ENCODE measurements at regions not wholly inside any gene's neighbourhood (a gene's known extent, or its start where the extent isn't known, plus 50 kb on each side); places are given as distances from the start of the nearest gene placed in this dataset.
A peak's percentile ranks its signal among the peaks of the same experiment; 100 is the strongest.
"Not testable (repeated sequence)": the region's sequence is repeated elsewhere in the genome, so short reads cannot be mapped to it uniquely, and the experiment has no call there.

DNA sequence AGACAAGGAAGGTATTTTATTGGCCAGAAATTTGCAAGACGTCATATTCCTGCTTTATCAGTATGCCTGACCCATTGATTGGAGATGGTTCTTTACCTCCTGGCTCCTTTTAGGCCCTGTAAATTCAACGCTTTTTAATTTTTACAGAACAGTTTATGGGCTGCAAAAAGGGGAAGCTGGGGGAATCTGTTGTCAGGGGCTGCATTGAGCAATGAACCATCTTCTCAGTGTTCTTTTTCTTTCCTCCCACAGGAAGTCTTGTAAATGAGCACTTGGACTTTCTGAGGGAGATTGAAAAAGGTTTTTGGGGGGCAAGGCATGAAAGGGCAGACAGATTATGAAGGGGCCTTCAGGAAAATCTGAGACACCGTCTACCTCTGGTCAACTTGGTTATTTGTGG is 503.6 kb upstream of the TNP1 start:
- no peak for DNase-seq

DNA sequence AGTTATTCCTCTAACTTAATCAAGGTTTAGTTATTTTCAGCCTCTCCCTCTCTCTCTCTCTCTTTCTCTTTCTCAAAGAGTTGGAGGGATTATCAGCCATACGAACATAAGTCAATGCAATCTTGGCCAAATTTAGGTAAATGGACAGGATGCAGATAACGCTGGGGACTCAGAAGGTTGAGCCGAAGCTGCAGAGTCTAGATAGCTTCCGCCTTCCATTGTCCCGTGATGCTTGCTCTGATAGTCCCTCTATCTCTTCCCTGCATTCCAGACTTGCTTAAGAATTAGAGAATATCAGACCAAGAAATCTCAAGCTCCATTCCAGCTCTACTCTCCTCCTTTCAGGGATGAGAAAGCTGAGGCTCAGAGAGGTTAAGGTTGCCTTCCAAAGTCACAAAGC is 502.8 kb upstream of the TNP1 start:
- DNase-seq, result no peak

DNA sequence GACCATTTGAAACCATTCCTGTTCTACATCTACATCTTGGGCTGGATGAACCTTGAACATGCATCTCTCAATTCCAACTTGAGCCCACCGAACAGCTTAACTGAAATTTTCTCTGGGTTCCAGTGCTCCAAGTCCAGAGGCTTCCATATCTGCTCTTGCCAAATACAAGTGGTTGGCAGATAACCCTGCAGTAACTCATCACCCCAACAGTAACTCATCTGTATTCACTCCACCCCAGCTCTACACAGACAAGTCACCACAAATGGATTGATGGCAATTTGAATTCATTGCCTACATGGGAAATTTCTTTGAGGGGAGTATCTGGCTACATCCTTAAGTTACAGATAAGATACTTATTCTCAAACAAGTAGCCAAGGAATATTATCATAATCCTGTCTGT is 502.4 kb upstream of the TNP1 start:
- no peak for DNase-seq

DNA sequence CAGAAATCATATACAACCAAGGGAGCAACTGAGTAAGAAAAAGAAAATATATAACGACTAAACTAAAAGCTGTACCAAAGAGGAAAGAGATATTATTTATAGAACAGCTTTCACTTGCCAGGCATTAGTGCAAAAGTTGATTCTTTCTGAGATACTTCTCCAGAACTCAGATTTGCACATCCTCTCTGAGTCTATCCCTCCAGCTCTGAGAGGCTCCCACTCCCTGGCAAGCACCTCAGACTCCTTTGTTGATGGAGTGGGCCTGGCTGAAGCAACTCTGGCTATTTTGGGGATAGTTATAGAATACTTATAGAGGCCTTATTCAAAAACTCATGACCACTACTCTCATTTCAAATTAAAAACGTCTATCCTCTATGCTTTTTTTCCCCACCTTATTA is 501.6 kb upstream of the TNP1 start:
- DNase-seq, result no peak

DNA sequence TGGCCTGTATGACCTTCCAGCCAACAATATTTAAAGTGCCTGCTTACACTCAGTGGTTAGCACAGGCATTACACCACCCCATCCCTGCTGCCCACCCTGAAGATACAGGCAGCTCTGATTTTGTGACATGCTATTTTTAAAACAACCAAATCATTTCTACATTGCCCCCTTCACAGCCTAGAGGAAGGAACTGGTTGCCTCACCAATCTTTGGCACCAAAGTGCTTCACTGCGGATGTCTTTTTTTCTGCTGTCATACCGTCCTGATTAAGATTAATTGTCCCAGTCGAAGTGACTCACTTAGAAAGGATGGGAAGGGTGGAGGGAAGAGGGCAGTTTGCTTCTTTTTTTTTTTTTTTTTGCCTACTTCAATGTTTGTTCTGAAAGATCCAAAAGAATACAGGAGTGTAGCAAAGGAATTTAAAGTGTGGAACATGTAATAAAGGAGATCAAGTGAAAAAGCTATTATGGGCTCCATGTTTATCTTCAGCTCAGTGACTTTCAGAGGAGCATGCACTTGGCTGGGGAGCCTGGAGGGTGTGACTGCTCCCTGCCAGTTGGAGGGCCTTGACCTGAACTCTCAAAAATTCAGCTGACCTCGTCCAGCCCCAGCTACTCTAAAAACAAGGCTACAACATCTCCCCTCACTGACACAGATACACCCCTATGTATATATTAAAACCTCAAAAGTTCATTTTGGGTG is 501.1 kb upstream of the TNP1 start:
- DNase-seq, result peak; percentile 88

DNA sequence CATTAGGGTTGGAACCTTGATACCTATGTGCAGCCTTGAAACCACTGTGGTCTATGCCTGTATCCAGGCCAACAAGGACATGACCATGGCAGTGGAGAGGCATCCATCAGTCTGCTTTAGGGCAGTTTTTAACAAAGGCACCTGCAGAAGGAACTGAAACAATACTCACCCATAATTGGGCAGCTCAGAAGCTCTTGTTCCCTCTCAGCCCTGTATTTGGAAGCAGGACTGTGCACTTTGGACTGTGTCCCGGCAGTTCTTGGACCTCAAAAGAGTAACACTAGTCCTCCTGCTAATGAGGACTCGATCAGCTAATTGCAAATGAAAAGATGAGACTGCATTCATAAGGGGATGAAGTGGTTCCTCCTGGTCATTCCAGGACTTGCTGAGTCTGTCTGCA is 500.2 kb upstream of the TNP1 start:
- no peak for DNase-seq

DNA sequence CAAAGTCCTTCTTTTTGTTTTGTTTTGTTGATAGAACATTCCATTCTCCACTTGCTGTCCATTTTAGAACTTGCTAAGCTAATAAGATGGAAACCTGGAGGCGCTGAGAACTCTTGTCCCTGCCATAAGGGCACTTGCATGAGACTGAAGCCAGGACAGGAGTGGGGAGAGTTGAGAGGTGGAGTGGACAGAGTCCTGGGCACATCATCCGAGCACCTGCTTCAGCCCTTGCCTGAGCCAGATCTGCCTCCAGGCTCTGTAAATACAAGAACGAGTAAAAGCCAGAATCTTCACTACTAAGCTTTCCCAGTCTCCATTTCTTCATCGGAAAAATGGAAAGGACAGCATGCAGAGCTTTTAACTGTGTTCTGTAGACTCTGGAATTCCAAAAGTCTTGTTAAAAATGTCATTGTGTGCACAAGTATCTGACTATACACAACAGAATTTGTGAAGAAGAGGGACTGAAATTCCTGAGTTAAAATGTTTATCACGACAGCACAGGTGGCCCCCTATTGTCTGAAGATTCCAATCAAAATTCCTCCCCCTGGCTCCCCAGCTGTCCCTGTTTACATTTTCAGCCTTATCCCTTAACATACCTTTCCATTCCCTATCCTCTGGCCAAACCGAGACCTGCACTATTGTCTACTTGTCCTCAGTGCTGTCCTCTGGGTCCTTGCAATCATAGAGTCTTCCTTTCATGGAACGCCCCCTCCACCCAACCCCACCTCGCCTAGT is 498.2 kb upstream of the TNP1 start:
- no peak for DNase-seq

DNA sequence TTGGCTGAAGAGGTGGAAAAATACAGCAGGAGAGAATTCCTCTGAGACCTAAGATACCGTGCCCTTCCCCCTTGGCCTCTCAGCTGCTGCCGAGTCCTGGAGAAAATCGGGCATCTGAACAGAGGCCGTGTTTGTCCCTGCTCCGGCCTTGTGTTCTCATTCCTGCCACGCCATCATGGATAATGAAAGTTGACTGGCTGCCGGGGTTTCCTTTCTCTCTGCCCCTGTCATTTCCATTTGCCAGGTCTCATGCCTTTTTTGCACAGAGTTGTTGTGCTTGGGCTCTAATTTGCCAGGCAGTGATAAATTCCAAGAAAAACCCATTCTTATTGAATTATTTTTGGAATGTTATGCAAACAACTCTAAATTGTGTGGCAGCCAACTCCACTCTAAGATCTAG is 496.9 kb upstream of the TNP1 start:
- no peak for DNase-seq

DNA sequence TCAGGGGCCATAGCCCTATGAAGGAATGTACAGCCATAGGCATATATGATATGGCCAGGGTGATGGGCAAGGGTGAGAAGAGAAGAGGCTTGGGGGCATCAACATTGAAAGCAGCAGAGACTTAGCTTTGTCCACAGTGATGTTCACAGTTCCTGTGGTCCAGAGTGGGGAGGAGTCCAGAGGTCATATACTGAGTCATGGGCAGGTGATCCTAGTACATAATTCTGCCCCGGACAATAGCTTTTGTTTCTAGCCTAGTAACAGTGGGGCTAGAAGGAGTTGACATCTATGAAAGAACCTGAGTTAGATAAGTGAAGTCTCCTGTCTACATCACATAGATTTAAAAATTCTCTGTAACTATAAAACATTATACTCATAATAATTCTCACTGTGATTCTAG is 496.3 kb upstream of the TNP1 start:
- no peak for DNase-seq

DNA sequence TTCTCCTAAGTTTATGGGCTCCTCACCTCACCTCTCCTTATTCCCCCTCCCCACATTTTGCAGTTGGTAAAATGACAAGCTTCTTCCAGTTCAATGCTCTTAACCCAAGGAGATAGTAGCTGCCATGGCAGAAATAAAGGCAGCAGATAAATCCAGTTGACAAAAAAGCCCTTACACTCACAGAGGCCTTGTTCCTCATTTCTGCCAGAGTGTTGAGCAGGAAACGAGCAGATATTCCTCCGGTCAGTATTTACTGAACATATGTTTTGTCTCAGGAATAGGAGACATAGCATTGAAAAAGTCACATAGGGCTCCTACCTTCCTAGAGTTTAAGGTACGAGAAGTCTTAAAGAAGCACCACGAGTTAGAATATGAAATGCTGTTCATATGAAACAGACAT is 493.7 kb upstream of the TNP1 start:
- no peak for DNase-seq

DNA sequence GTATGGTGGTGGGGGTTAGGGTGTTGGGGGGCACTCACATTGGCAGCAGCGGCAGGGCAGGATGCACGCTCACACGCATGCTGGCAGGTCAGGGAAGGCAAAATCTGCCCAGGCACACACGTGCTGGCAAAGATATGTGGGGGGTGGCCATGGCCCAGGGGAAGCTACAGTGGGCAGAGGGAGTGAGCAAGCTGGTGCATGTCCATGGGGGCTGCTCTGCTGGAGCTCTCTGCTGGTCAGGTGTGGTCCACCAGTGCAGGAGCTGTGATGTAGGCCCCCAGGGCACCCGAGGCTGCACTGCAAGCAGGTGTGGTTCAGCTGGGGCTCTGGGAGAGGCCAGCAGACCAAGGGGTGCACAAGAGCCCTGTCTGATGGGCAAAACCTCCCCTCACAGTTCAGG is 491.5 kb upstream of the TNP1 start:
- no peak for DNase-seq

DNA sequence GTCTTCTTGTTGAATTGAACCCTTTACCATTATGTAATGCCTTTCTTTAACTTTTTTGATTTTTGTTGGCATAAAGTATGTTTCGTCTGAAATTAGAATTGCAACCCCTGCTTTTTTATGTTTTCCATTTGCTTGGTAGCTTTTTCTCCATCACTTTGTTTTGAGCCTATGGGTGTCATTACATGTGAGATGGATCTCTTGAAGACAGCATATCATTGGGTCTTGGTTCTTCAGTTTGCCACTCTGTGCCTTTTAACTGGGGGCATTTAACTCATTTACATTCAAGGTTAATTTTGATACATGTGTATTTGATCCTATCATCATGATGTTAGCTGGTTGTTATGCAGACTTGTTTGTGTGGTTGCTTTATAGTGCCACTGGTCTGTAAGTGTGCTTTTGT is 489.4 kb upstream of the TNP1 start:
- DNase-seq, result no peak

DNA sequence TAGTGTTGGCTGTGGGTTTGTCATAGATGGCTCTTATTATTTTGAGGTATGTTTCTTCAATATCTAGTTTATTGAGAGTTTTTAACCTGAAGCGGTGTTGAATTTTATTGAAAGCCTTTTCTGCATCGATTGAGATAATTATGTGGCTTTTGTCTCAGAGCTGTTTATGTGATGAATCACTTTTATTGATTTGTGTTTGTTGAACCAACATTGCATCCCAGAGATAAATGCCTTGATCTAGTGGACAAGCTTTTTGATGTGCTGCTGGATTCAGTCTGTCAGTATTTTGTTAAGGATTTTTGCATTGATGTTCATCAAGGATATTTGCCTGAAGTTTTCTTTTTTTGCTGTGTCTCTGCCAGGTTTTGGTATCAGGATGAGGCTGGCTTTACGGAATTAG is 487.8 kb upstream of the TNP1 start:
- DNase-seq, result not testable (repeated sequence)

DNA sequence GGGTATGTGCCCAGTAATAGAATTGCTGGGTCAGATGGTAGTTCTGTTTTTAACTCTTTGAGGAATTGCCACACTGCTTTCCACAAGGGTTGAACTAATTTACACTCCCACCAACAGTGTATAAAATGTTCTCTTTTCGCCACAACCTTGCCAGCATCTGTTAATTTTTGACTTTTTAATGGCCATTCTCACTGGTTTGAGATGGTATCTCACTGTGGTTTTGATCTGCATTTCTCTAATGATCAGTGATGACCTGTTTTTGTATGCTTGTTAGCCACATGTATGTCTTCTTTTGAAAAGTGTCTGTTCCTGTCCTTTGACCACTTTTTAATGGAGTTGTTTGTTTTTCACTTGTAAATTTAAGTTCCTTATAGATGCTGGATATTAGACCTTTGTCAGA is 486.2 kb upstream of the TNP1 start:
- not testable (repeated sequence) for DNase-seq

DNA sequence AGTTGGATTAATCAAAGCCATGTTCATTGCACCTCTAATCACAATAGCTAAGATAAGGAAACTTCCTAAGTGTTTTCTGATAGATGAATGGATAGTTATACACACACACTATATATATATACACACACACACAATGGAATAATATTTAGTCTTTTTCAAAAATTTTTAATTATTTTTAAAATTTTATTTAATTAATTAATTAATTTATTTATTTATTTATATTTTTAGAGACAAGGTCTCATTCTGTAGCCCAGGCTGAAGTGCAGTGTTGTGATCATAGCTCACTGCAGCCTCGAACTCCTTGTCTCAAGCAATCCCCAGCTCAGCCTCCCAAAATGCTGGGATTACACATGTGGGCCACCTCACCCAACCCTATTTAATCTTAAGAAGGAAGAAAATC is 481.0 kb upstream of the TNP1 start:
- no peak for DNase-seq

DNA sequence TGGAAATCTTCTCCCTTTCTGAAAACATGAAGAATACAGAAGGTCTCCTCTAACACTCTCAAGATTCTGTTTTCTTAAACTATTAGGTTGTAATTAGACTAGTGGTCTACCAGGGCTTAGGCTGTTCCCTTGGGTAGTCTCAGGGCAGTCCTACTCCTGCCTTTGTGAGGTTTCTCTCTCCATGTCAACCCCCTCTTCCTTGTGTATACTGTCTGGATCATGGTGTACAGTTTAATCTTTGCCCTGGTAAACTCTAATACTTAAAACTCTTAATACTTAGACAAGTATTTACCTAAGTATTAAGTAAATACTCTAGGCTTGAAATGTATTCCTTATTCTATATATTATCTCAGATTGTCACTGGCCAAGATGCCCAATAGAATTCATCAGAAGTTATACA is 480.3 kb upstream of the TNP1 start:
- DNase-seq, result no peak

DNA sequence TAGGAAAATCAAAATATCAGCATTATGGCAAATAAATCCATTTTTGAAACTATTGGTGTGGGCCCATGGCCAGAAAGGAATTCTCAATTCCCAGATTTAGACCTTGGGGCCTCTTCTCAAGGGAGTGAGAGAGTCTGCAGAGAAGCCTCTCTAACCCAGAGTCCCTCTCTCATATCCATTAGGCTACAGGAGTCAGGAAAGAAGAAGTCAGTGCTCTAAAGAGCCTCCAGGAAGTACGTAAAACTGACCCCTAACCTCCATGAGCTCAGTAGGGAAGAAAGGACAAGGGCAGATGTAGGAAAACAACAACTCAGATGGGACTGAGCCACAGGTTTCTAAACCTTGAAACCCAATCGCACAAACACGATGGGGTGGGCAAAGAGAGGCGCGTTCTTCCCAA is 479.9 kb upstream of the TNP1 start:
- DNase-seq, result no peak

DNA sequence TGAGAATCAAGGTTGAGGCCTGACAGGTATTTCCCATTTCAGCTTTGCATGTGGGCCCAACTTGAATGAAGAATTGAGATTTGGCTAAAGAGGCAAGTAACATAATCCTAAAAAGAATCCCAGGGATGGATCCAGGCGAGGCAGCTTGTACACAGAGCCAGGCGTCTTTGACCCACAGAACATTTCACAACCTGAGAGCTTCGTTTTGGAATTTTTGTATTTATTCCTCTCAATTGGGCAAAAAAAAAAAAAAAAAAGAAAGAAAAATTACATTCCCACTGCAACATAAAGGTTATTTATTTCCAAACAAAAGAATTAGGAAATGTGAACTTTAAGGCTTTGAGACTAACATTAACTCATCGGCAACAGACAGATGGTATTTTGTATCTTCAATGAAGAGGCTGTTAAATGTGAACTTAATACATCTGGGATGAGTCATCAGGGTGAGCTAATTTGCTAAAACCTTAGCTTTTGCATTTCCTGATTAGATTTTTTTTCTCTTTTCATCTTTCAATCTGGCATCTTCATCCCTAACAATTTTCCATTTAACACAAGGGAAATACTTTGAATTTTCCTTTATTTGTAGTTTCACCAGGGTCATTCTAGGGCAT is 478.5 kb upstream of the TNP1 start:
- no peak for DNase-seq

DNA sequence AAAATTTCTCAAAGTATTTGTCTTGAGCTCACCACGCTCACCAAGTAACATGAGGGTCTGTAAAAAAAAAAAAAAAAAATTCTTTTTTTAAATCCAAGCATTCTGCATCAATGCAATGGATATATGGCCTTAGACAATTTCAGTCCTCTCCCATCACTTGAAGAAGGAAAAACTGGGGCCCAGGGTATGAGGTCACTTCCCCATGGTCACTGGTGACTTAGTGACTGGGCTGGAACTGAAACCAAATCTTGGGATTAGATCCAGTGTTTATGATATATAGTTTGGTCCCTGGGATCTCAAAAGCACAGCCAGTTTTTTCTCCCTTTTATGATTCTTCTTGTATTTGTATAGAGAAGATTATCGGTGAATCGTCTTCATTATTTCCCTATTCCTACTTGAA is 477.9 kb upstream of the TNP1 start:
- no peak for DNase-seq

DNA sequence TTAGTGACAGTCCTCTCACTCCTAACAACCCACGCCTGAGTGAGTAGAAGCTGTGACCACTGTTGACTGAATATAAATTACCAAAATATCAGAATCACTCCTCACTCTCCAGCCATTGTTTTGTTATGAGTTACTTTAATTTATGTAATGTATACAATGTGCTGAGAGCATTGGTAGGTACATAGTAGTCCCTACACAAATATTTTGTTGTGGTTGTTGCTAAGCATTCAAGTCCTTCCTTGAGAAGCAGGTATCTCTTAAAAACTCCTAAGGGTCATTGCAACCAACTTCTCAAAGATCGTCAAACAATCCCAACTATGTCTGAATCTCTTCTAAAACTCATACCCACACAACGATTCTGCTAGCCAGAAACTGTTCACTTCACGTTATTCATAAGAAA is 476.8 kb upstream of the TNP1 start:
- DNase-seq, result no peak

DNA sequence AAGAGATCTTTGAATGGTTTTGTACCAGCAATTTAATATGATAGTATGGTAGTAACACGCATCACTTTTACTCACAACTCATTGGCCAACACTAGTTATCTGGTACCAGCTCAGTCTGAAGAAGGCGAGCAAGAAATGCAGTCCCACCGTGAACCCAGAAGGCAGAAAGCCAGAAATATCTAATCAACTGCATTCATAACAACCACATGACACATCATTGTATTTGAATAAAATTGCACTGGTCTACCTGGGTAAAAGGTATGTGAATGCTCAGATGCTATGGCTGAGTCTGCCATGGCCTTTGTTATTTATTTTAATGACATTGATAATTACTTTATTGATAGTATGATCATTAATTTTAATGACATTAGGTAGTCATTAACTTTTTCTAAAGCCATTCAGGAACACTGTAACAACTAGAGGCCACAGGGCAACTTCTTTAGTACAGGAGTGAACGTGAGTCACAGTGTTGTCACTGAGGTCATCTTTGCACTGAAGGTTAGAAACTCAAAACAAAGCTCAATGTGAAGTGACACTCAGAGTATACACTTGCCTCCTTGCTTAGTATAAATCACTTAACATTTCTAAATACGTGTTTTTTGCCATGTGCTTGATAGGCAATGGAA is 475.6 kb upstream of the TNP1 start:
- peak; percentile 41 for DNase-seq

DNA sequence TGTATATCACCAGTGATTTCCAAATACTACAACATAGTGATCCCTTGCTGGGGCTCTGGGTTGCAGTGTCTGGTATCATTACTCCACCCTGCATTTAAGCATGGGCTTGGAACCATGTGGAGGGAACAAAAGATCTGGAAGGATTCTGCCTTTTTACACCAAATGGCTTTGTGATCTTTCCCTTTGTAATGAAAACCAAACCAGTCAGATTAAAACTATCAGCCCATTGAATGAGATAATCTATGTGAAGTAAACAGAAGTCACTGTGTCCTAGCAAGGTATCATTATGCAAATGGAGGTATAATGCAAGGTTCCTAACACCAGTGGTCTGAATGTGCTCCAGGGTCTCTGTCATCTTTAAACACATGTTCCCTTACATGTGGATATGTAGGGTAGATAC is 474.7 kb upstream of the TNP1 start:
- no peak for DNase-seq

DNA sequence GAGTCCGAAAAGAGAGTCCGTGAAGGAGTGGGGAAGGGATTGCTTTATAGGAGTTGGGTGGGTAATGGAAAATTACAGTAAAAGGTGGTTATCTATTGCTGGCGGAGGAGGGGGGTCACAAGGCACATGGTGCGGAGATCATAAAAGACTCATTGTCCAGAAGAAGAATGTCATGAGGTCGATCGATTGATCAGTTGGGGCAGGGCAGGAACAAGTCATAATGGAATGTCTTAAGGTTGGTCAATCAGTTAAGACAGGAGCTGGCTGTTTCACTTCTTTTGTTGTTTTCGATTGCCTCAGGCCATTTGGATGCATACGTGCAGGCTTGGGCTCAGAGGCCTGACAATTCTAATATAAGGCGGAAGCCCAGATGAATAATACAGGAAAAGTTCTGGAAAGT is 473.0 kb upstream of the TNP1 start:
- no peak for DNase-seq

DNA sequence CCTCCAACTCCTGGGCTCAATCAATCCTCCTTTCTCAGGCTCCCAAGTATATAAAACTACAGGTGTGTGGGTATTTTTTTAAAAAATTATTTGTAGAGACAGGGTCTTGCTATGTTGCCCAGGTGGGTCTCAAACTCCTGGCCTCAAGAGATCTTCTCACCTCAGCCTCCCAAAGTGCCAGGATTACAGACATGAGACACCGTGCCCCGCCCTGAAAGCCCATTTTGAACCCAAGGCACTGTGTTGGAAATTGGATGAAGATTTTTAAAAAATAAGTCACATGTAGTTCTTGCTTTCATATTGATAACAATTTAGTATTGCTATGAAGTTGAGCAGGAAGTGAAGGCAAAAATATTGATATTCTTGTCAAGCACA is 472.5 kb upstream of the TNP1 start:
- no peak for DNase-seq
